ENCODE measurements at regions not wholly inside any gene's neighbourhood (a gene's known extent, or its start where the extent isn't known, plus 50 kb on each side); places are given as distances from the start of the nearest gene placed in this dataset.
A peak's percentile ranks its signal among the peaks of the same experiment; 100 is the strongest.

DNA sequence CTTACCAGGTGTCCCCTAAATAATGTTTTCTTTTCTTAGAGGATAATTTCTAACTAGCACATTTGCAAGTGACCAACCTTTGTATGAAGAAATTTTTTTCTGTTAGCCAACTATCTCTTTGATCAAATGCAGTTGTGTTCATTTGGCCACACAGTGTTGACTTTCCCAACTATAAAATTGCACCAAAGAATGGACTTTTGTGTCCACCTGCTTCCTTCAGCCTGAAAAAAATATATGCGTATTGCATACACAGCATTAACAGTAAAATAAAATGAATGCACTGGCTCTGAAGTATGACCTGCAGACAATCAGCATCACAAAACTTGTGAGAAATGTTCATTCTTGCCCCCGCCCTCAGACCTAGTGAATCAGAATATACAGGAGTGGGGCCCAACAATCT, 342.0 kb downstream of the SEC23A start:
- no peak for DNase-seq

GRCh38 chr14:38758661-38759060, 344.4 kb downstream of the SEC23A start:
- no peak for DNase-seq

- no peak for DNase-seq
These were observed 348.0 kb downstream of the SEC23A start for GRCh38 chr14:38755036-38755435.

GRCh38 chr14:38752750-38753149, 350.3 kb downstream of the SEC23A start:
- no peak for DNase-seq

GRCh38 chr14:38752341-38752740, 350.7 kb downstream of the SEC23A start:
- no peak for DNase-seq

DNA sequence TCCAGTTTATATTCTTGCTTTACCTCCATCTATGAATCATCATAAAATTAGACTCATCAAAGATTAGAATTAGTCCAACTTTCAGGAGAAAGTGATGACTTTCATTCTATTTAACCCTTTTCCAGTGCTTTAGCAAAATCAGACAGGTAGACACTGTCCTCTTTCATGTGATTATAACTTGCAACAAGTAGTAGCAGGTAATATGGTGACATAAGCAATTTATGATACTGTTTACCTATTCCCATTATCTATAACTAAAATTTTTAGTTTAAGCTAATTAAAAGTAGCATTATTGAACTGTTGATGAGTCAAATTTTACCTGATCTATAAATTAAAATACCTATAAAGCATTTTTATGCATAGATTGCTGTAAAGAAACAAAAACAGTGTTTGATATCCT, 351.6 kb downstream of the SEC23A start:
- DNase-seq = no peak

- DNase-seq = no peak
These were observed 353.1 kb downstream of the SEC23A start for GRCh38 chr14:38749936-38750335.

GRCh38 chr14:38745861-38746260, 357.2 kb downstream of the SEC23A start:
- DNase-seq = no peak

- DNase-seq = no peak
These were observed 359.0 kb downstream of the SEC23A start for GRCh38 chr14:38743966-38744584.

DNA sequence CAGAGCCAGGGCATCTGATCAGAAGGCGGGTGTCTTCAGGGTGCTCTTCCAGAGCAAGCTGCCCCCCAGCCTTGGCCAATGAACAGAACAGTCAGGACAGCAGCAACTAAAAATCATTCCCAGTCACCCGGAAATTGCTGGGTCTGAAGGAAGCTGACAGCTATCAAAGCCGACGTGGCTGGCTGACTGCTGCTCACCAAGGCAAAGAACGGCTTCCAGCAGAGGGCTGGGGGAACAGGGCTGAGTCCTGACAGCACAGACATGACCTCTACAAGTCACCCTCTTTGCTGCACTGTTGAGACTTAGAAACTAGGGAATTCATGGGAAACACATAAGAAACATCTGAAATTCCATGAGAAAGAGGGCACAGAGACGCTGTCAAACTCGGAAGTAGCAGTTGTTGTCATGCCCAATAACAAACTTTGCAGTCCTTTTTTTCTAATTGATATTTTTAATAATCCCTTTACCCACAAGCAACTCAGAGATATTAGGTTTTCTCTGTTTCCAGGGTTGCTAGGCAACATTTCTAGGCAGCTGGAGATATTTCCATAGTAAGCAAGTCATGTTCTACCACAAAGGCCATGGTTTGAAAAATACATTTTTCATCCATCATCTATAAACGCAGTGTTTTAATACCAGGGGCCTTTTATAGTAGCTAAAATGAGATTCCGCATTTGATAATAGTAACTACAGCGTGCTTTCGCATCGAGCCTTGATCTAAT, 365.2 kb downstream of the SEC23A start:
- DNase-seq = no peak

- DNase-seq = no peak
These were observed 368.0 kb downstream of the SEC23A start for GRCh38 chr14:38735005-38735404.

- DNase-seq = no peak
These were observed 371.1 kb downstream of the SEC23A start for GRCh38 chr14:38731962-38732361.

DNA sequence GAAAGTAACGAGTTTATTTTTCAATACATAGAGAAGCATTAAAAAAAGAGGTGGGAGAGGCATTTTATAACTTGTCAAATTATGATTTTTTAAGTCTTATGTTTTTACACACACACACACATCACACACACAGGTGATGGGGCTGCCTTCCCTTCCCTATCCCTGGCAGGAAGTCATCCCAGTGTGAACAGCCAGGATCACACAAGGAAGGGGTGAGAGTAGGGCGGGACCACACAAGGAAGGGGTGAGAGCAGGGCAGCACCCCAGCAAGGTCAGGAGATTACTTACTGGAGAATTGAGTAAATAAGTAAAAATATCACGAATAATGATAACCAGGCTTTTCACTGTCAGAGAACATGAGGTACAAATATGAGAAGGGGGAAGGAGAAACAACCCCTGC, 372.6 kb downstream of the SEC23A start:
- DNase-seq = no peak

- DNase-seq = no peak
These were observed 375.3 kb downstream of the SEC23A start for GRCh38 chr14:38727731-38728130.

GRCh38 chr14:38724621-38725020, 378.4 kb downstream of the SEC23A start:
- DNase-seq = no peak

DNA sequence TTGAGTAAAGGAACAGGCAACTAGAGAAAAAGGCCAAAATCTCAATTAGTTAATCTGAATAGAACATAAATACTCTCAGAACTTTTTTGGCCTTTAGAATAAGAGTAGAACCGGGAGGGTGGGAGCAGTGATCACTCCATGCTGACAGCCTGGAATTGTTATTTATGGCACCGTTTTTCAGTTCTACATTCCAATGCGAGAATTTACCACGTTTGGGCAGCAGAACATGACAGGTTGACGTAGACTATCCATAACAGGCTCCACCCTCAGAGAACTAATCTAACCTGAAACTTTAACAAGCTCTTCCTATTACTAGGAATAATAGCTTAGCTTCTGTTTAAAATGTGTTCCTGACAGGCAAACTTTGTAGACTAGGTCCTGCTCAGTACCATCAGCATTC, 379.1 kb downstream of the SEC23A start:
- DNase-seq = no peak

DNA sequence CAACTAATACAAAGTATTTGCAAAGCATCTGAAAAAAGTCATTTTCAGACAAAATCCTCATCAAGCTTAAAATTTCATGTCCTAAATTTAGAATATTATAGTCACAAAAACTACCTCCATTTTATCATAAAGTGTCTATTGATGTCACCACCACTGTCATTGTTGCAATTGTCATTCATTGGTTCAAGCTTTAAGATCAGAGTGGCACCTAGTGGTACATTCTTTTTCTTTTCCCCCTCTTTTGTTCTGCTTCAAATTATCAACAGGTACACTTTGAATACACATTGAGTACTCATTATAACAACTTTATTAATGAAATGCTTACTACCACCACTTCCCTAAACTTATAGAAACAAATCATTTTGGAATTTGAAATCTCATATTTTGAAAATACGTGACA, 379.8 kb downstream of the SEC23A start:
- DNase-seq = no peak

GRCh38 chr14:38721822-38722431, 381.1 kb downstream of the SEC23A start:
- peak; percentile 17 for DNase-seq

GRCh38 chr14:38718519-38718918, 384.5 kb downstream of the SEC23A start:
- no peak for DNase-seq

- no peak for DNase-seq
These were observed 386.1 kb downstream of the SEC23A start for GRCh38 chr14:38716926-38717325.

- DNase-seq = no peak
These were observed 392.2 kb downstream of the SEC23A start for GRCh38 chr14:38710881-38711280.

DNA sequence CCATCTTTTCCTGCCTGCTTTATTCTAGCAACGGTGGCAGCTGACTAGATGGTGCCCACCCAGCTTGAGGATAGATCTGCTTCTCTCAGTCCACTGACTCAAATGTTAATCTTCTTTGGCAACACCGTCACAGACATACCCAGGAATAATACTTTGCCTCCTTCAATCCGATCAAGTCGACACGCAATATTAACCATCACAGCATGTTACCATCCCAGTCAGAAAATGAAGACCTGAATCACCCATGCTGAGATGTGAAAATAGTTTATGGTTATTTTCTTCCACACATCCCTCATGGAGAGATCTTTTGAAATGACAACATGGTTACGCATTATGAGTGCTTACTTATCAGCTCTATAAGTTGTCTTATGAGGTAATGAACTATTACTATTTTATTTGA, 392.8 kb downstream of the SEC23A start:
- no peak for DNase-seq

DNA sequence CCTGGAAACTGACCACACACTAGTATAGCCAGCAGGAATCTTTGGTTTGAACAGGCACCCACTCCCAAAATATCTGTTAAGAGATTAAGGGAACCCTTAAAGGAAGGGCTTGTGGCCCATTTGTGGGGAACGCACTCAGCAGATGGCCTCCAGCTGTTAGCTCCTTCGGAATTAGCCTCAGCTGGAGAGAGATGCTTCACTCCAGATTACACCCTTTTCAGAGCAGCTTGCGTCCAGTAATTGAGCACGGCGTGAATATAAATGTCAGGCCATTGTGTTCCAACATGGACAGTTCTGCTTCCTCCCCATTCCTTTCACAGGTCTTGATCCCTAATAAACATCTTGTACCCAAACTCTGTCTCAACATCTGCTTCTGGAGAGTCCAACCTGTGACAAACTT, 397.8 kb downstream of the SEC23A start:
- DNase-seq = no peak

- no peak for DNase-seq
These were observed 398.8 kb downstream of the SEC23A start for GRCh38 chr14:38704220-38704619.

GRCh38 chr14:38696925-38697324, 406.1 kb downstream of the SEC23A start:
- DNase-seq = no peak
